Mammary epithelial cell (primary cell): ENCODE measurements at regions not wholly inside any gene's neighbourhood (a gene's known extent, or its start where the extent isn't known, plus 50 kb on each side); places are given as distances from the start of the nearest gene placed in this dataset.
"Not testable (repeated sequence)": the region's sequence is repeated elsewhere in the genome, so short reads cannot be mapped to it uniquely, and the experiment has no call there.

Experiments used
- EZH2 ChIP-seq: IDR thresholded peaks from 2 replicates; pipeline ENCODE4 v1.6.1; 2012; ENCODE audit warnings: low read length, inconsistent platforms, borderline replicate concordance
- TF ChIP-seq, protein P1 (sequence below), 2 donors: IDR thresholded peaks in 1 of 2; conservative IDR thresholded peaks in 1 of 2; 2 replicates each; pipeline ENCODE4 v1.5.1; 2011 to 2012; ENCODE audit warnings: inconsistent platforms in 2 of 2, low read length in 2 of 2, mild to moderate bottlenecking in 2 of 2, control low read depth in 1 of 2, low read depth in 1 of 2; ENCODE audit not compliant: insufficient read depth in 1 of 2; ENCODE audit errors: extremely low read depth in 1 of 2

DNA sequence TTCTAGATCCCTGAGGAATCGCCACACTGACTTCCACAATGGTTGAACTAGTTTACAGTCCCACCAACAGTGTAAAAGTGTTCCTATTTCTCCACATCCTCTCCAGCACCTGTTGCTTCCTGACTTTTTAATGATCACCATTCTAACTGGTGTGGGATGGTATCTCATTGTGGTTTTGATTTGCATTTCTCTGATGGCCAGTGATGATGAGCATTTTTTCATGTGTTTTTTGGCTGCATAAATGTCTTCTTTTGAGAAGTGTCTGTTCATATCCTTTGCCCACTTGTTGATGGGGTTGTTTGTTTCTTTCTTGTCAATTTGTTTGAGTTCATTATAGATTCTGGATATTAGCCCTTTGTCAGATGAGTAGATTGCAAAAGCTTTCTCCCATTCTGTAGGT lies 216.6 kb downstream of the USP46 start:
- TF ChIP-seq, protein P1, sequence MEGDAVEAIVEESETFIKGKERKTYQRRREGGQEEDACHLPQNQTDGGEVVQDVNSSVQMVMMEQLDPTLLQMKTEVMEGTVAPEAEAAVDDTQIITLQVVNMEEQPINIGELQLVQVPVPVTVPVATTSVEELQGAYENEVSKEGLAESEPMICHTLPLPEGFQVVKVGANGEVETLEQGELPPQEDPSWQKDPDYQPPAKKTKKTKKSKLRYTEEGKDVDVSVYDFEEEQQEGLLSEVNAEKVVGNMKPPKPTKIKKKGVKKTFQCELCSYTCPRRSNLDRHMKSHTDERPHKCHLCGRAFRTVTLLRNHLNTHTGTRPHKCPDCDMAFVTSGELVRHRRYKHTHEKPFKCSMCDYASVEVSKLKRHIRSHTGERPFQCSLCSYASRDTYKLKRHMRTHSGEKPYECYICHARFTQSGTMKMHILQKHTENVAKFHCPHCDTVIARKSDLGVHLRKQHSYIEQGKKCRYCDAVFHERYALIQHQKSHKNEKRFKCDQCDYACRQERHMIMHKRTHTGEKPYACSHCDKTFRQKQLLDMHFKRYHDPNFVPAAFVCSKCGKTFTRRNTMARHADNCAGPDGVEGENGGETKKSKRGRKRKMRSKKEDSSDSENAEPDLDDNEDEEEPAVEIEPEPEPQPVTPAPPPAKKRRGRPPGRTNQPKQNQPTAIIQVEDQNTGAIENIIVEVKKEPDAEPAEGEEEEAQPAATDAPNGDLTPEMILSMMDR (conservative IDR thresholded peaks at IDR 0.05 in 1 of 2, IDR thresholded peaks at IDR 0.05 in 1 of 2; ENCODE audit: extremely low read depth in 1 of 2, insufficient read depth in 1 of 2, low read depth in 1 of 2, low read length in 2 of 2) = not testable (repeated sequence)
- not testable (repeated sequence) for TF ChIP-seq EZH2
